ENCODE measurements at regions not wholly inside any gene's neighbourhood (a gene's known extent, or its start where the extent isn't known, plus 50 kb on each side); places are given as distances from the start of the nearest gene placed in this dataset.

- DNase-seq: no peak
Measured at GRCh38 chr6:90982581-90982980, 395.7 kb upstream of the MAP3K7 start.

- DNase-seq: no peak
Measured at GRCh38 chr6:90982051-90982450, 395.2 kb upstream of the MAP3K7 start.

GRCh38 chr6:90978046-90978445 is 391.2 kb upstream of the MAP3K7 start:
- no peak for DNase-seq

GRCh38 chr6:90977513-90977912 is 390.6 kb upstream of the MAP3K7 start:
- no peak for DNase-seq

GRCh38 chr6:90976341-90976740 is 389.5 kb upstream of the MAP3K7 start:
- no peak for DNase-seq

- no peak for DNase-seq
Measured at GRCh38 chr6:90975741-90976140, 388.9 kb upstream of the MAP3K7 start.

GRCh38 chr6:90973188-90973587 is 386.3 kb upstream of the MAP3K7 start:
- DNase-seq: no peak

GRCh38 chr6:90970672-90971071 is 383.8 kb upstream of the MAP3K7 start:
- DNase-seq: no peak

- DNase-seq: no peak
Measured at GRCh38 chr6:90967471-90967870, 380.6 kb upstream of the MAP3K7 start.

- no peak for DNase-seq
Measured at GRCh38 chr6:90960324-90960723, 373.5 kb upstream of the MAP3K7 start.

- no peak for DNase-seq
Measured at GRCh38 chr6:90955246-90955645, 368.4 kb upstream of the MAP3K7 start.

- DNase-seq: no peak
Measured at GRCh38 chr6:90953405-90954161, 366.7 kb upstream of the MAP3K7 start.

- DNase-seq: no peak
Measured at GRCh38 chr6:90952176-90952575, 365.3 kb upstream of the MAP3K7 start.

GRCh38 chr6:90948540-90948939 is 361.7 kb upstream of the MAP3K7 start:
- no peak for DNase-seq

- DNase-seq: no peak
Measured at GRCh38 chr6:90947184-90948064, 360.6 kb upstream of the MAP3K7 start.

GRCh38 chr6:90941885-90942284 is 355.0 kb upstream of the MAP3K7 start:
- DNase-seq: no peak

- no peak for DNase-seq
Measured at GRCh38 chr6:90940812-90941481, 354.1 kb upstream of the MAP3K7 start.

GRCh38 chr6:90939906-90940305 is 353.0 kb upstream of the MAP3K7 start:
- DNase-seq: no peak

- DNase-seq: no peak
Measured at GRCh38 chr6:90938122-90938521, 351.2 kb upstream of the MAP3K7 start.

- DNase-seq: no peak
Measured at GRCh38 chr6:90936286-90936685, 349.4 kb upstream of the MAP3K7 start.

GRCh38 chr6:90934966-90935365 is 348.1 kb upstream of the MAP3K7 start:
- DNase-seq: no peak

GRCh38 chr6:90934081-90934480 is 347.2 kb upstream of the MAP3K7 start:
- DNase-seq: no peak

GRCh38 chr6:90932351-90932750 is 345.5 kb upstream of the MAP3K7 start:
- no peak for DNase-seq

GRCh38 chr6:90928051-90928450 is 341.2 kb upstream of the MAP3K7 start:
- no peak for DNase-seq
